ENCODE measurements at regions not wholly inside any gene's neighbourhood (a gene's known extent, or its start where the extent isn't known, plus 50 kb on each side); places are given as distances from the start of the nearest gene placed in this dataset.
"Not testable (repeated sequence)": the region's sequence is repeated elsewhere in the genome, so short reads cannot be mapped to it uniquely, and the experiment has no call there.

- not testable (repeated sequence) for DNase-seq (ENCODE audit: low spot score); H3K36me3 Mint-ChIP-seq (ENCODE audit: low read depth, unreplicated experiment); H3K4me3 Mint-ChIP-seq (ENCODE audit: unreplicated experiment); H3K27me3 Mint-ChIP-seq (ENCODE audit: unreplicated experiment); H3K9me3 Mint-ChIP-seq (ENCODE audit: unreplicated experiment); H3K27ac Mint-ChIP-seq (ENCODE audit: unreplicated experiment); H3K4me1 Mint-ChIP-seq (ENCODE audit: unreplicated experiment)
Measured at GRCh38 chr9:67800170-67800569, 58.6 kb upstream of the ANKRD20A1 start.

All from endothelial cell (in vitro differentiated cells).